ENCODE measurements at regions not wholly inside any gene's neighbourhood (a gene's known extent, or its start where the extent isn't known, plus 50 kb on each side); places are given as distances from the start of the nearest gene placed in this dataset.

DNA sequence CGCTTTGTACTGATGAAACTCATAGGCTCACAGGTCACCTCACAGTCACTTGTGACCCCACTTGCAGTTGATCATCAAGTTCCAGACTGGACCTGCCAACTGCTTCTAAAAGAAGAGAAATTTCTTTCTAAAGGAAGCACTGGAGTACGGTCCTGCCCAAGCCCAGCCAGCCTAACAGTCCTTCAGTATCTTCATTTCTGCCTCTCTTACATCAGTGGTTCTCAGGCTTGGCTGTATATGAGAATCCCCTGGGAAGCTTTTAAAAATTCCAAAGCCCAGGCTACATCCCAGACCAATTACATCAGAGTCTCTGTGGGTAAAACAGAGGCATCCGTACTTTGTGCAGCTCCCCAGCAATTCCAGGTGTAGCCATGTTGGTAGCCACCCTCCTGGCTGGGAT, 282.1 kb downstream of the NFIB start:
- H3K27ac ChIP-seq (replicated peaks) = no peak overlapping the region
- no peak for TF ChIP-seq SPI1 (IDR thresholded peaks at IDR 0.05; ENCODE audit: borderline replicate concordance, low read depth)
- TF ChIP-seq, protein P1, sequence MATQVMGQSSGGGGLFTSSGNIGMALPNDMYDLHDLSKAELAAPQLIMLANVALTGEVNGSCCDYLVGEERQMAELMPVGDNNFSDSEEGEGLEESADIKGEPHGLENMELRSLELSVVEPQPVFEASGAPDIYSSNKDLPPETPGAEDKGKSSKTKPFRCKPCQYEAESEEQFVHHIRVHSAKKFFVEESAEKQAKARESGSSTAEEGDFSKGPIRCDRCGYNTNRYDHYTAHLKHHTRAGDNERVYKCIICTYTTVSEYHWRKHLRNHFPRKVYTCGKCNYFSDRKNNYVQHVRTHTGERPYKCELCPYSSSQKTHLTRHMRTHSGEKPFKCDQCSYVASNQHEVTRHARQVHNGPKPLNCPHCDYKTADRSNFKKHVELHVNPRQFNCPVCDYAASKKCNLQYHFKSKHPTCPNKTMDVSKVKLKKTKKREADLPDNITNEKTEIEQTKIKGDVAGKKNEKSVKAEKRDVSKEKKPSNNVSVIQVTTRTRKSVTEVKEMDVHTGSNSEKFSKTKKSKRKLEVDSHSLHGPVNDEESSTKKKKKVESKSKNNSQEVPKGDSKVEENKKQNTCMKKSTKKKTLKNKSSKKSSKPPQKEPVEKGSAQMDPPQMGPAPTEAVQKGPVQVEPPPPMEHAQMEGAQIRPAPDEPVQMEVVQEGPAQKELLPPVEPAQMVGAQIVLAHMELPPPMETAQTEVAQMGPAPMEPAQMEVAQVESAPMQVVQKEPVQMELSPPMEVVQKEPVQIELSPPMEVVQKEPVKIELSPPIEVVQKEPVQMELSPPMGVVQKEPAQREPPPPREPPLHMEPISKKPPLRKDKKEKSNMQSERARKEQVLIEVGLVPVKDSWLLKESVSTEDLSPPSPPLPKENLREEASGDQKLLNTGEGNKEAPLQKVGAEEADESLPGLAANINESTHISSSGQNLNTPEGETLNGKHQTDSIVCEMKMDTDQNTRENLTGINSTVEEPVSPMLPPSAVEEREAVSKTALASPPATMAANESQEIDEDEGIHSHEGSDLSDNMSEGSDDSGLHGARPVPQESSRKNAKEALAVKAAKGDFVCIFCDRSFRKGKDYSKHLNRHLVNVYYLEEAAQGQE (IDR thresholded peaks at IDR 0.05; ENCODE audit: insufficient replicate concordance, low read depth) = no peak
- TF ChIP-seq GABPA (IDR thresholded peaks at IDR 0.05; ENCODE audit: low read depth) = no peak
- TF ChIP-seq, protein P2, sequence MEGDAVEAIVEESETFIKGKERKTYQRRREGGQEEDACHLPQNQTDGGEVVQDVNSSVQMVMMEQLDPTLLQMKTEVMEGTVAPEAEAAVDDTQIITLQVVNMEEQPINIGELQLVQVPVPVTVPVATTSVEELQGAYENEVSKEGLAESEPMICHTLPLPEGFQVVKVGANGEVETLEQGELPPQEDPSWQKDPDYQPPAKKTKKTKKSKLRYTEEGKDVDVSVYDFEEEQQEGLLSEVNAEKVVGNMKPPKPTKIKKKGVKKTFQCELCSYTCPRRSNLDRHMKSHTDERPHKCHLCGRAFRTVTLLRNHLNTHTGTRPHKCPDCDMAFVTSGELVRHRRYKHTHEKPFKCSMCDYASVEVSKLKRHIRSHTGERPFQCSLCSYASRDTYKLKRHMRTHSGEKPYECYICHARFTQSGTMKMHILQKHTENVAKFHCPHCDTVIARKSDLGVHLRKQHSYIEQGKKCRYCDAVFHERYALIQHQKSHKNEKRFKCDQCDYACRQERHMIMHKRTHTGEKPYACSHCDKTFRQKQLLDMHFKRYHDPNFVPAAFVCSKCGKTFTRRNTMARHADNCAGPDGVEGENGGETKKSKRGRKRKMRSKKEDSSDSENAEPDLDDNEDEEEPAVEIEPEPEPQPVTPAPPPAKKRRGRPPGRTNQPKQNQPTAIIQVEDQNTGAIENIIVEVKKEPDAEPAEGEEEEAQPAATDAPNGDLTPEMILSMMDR (IDR thresholded peaks at IDR 0.05; ENCODE audit: insufficient read depth, low read length) = no peak
- no peak for TF ChIP-seq POLR2AphosphoS5 (IDR thresholded peaks at IDR 0.05; ENCODE audit: low read depth)
- DNase-seq (ENCODE audit: low read depth in 1 of 2, low spot score in 1 of 2) = no peak

DNA sequence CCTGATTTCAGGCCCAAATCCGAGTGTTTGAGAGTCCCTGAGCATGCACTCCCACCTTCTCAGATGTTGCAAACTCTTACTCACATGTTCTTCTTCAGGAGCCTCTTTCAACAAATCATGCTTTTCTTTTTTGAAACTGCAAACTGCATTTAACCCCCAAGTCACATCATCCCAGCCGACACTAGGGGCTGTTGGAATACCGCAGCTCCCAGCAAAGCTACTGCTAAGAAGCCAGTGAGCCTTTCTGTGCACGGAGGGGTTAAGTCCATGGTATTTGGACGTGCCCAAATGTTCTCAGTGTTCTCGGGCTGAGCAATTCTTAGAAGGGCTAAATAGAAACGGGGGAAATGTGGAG, 282.9 kb downstream of the NFIB start:
- TF ChIP-seq POLR2AphosphoS5 (IDR thresholded peaks at IDR 0.05; ENCODE audit: low read depth) (no peak), SPI1 (IDR thresholded peaks at IDR 0.05; ENCODE audit: borderline replicate concordance, low read depth) (no peak), GABPA (IDR thresholded peaks at IDR 0.05; ENCODE audit: low read depth) (no peak)
- TF ChIP-seq, protein P1 (IDR thresholded peaks at IDR 0.05; ENCODE audit: insufficient replicate concordance, low read depth) = no peak
- TF ChIP-seq, protein P2 (IDR thresholded peaks at IDR 0.05; ENCODE audit: insufficient read depth, low read length) = no peak
- no peaks in the 10 kb centered on the region for H3K27me3 ChIP-seq (ENCODE audit: insufficient read depth, poor library complexity, severe bottlenecking)
- DNase-seq (ENCODE audit: low read depth in 1 of 2, low spot score in 1 of 2) = no peak
- no peak overlapping the region for H3K27ac ChIP-seq (replicated peaks)
- H3K4me3 ChIP-seq (replicated peaks; ENCODE audit: insufficient read depth, low read length) = no peak overlapping the region

More for the DNA sequence above, 282.1 kb downstream of the NFIB start:
- Histone ChIP-seq H3K4me3 (replicated peaks; ENCODE audit: insufficient read depth, low read length) (no peak overlapping the region), H3K27me3 (ENCODE audit: insufficient read depth, poor library complexity, severe bottlenecking) (no peaks in the 10 kb centered on the region)

DNA sequence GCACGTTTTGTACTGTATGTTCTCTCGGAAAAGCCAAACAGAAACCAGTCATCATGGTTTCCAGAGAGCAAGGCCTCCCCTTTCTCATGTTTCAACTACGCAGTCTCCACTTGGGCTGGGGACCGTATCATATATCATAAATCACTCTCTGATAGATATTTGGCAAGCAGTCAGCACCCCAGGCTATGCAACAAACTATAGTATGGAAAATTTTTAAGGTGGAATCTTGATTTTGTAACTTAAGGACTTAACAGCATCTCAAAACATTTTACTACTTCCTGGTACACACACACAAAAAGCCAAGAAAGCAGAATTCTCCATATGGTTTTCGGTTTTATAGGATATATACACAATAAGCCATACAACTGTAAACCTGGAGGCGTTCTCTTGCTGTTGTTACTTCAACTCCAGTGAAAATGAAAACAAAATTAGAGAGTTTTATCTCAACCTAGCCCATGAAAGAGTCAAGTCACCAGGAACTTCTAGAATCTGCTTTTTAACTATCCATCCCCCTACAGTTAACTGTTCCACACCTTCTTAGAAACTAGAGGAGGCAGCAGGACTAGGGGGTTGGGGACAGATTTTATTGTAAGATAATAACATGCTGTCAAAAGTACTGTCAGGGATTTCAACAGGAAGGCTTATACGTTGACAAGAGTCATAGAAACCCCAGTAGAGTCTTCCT, 283.4 kb downstream of the NFIB start:
- DNase-seq (ENCODE audit: low read depth in 1 of 2, low spot score in 1 of 2) = no peak
- Histone ChIP-seq H3K4me3 (replicated peaks; ENCODE audit: insufficient read depth, low read length) (no peak overlapping the region), H3K27ac (replicated peaks) (no peak overlapping the region), H3K27me3 (ENCODE audit: insufficient read depth, poor library complexity, severe bottlenecking) (no peaks in the 10 kb centered on the region)
- TF ChIP-seq GABPA (IDR thresholded peaks at IDR 0.05; ENCODE audit: low read depth) = no peak

DNA sequence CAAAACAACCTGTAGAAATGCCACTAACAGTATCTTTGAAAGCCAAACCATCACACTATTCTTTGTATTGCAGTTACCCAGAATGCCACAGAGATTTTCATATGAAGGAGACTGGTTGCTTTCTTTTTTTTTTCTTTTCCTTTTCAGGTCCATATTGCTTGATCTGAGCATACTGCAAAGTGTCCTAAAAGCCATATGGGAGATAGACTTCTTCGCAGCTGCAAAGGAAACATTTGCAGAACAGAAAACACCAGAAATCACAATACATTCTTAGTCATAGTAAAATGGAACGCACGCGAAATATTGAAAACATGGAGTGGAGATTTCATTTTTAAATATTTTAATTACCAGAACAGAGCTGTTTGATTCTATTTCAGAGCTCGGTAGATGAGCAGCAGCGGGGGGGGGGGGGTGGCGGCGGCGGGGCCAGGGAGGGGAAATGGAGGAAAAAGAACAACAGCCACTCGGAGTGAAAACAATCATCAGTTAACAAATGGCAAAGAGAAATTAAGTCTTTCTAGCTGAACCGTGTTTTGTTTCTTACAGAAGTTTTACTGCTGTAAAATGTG, 284.1 kb downstream of the NFIB start:
- no peak for DNase-seq (ENCODE audit: low read depth in 1 of 2, low spot score in 1 of 2)
- no peak overlapping the region for H3K27ac ChIP-seq (replicated peaks)
- TF ChIP-seq POLR2AphosphoS5 (IDR thresholded peaks at IDR 0.05; ENCODE audit: low read depth) (no peak), SPI1 (IDR thresholded peaks at IDR 0.05; ENCODE audit: borderline replicate concordance, low read depth) (no peak), GABPA (IDR thresholded peaks at IDR 0.05; ENCODE audit: low read depth) (no peak)
- TF ChIP-seq, protein P2 (IDR thresholded peaks at IDR 0.05; ENCODE audit: insufficient read depth, low read length) = no peak
- TF ChIP-seq, protein P1 (IDR thresholded peaks at IDR 0.05; ENCODE audit: insufficient replicate concordance, low read depth) = no peak
- no peaks in the 10 kb centered on the region for H3K27me3 ChIP-seq (ENCODE audit: insufficient read depth, poor library complexity, severe bottlenecking)
- H3K4me3 ChIP-seq (replicated peaks; ENCODE audit: insufficient read depth, low read length) = no peak overlapping the region
